Midbrain (tissue), 1 donor: ENCODE measurements at regions not wholly inside any gene's neighbourhood (a gene's known extent, or its start where the extent isn't known, plus 50 kb on each side); places are given as distances from the start of the nearest gene placed in this dataset.

Experiments used
- DNase-seq: peaks from one replicate; lab custom pipeline; 2025; lab: John Stamatoyannopoulos, UW

DNA sequence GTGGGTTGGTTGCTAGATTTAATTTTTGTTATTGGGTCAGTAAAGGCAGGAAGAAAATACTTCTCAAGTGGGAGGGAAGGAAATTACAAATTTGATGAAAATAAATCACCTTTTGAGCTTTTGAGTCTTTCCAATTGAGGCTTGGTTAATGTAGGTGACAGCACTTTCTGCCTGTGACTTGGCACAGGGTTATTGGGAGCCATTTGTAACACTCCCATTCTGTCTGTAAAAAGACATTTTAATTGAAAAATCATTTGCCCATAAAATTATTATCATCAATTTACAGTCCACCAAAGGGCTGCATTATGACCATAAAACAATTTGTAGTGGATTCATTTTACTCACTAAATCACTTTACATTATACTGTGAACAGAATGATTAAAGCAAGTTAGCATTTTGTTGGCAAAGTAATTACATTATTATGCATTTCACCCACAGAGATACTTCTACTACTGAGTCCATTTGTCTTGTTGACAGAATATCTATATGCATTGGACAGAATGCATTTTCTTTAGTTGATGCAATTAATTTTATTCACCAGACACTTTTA is 974.6 kb downstream of the UQCRFS1 start:
- no peak for DNase-seq

DNA sequence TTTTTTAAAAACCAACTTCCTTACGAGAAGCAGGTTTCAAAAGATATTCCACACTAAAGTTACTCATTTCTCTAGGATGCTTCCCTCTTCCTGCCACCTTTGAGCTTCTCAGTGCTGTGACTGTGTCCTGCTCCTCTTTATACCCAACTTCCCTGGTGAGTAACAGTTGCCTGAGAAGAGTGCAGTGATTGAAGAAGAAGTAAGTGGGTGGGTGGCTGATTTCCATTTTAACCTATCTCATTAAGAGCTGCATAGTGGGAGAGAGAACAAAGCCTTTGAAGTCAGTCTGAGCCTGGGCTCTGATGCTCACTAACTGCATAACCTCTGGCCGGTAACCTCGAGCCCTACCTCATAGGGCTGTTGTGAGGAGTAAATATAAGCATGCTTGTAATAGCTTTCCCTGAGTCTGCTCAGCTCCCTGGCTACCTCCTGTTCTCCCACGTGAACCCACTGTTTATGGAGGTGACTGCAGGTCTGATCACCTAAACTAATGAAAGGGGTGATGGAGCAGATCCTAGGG is 977.3 kb downstream of the UQCRFS1 start:
- DNase-seq = no peak

DNA sequence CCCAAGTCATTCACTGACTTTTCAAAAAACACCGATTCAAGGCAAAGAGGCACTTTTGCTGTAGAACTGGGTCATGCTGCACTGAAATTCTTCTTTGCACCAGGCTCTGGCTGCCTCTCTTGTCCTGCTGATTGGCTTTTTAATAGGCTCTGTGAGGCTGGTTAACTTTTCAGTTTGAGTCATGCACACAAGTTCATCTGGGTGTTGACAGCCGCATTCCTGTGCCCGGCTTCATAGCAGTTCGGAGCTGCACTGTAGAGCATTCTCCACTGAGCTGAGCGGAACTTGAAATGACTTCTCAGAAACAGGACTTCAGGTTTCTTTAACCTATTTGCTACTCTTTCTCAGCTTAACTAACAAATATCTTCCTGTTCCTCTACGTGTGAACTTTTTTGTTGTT is 978.3 kb downstream of the UQCRFS1 start:
- DNase-seq = no peak

DNA sequence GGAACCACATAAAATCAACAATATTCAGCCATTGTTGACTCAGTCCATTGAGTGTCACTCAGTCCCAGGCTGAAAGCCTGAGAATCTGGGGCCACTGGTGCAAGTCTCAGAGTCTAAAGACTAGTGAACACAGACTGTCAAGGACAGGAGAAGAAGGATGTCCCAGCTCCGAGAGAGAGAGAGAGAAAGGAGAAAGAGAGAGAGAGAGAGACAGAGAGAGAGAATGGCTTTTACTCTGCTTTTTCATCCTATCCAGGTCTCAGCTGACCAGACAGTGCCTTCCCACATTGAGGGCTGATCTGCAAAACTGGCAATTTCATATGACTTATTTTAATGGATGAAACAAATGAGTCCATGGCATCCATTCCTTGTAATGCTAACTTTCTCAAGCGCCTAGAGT is 984.1 kb downstream of the UQCRFS1 start:
- DNase-seq = no peak

- DNase-seq = no peak
Observed at GRCh38 chr19:28224441-28224840, 988.5 kb downstream of the UQCRFS1 start.

DNA sequence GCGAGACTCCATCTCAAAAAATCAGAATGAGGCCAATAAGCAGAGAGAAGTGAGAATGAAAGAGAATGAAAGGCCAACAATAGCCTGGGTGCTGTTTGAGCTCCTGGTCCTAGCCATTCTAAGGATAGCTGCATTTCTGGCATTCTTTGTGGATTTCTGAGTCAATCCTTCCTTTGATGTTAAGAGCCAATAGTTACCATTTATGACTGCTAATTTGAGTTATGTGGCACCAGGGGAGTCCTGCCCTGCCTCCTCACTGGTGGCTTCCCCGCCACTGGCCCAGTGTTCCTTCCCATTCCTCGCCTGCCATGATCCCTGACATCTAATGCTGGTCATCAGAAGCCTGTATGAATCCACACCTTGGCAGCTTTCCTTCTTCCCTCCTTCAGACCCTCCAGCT is 991.2 kb downstream of the UQCRFS1 start:
- DNase-seq = no peak

GRCh38 chr19:28218728-28219127 is 994.2 kb downstream of the UQCRFS1 start:
- DNase-seq = no peak

DNA sequence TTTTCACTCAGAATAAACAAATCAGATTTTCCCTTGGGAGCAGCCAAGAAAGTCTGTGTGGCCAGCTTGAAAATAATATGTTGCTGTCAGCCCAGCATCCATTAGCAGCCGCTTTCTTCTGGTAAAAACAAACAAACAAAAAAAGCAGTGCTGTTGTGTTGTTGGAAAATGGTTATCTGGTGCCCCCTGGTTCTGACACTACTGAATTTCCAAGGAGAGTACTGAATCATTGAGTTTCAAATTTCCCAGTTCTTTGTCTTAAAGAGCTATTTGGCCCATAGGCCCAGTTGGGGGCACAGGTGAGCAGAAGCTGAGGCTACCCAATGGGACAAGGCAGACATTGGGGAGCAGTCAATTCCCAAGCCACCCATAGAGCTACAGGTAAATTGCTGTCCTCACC is 995.9 kb downstream of the UQCRFS1 start:
- no peak for DNase-seq

GRCh38 chr19:28213470-28214082 is 999.4 kb downstream of the UQCRFS1 start:
- DNase-seq = no peak

DNA sequence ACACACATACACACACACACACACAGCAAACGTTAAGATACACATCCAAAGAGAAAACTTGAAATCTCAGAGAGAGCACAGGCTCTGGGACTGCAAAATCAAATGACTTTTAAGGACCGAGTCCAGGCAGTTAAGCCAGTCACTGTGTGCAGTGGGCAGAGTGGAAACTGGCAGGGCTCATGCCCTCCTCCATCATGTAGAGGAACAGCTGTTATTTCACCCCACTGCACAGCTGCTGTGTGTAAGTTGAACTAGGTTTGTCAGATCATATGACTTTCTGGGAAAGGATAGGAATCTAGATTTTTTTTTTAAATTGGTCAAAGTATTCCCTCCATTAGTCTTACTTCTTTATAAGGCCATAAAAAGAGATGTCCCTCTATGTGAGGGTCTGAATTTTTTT is 1002.1 kb downstream of the UQCRFS1 start:
- no peak for DNase-seq

GRCh38 chr19:28208745-28209144 is 1004.2 kb downstream of the UQCRFS1 start:
- DNase-seq = no peak

DNA sequence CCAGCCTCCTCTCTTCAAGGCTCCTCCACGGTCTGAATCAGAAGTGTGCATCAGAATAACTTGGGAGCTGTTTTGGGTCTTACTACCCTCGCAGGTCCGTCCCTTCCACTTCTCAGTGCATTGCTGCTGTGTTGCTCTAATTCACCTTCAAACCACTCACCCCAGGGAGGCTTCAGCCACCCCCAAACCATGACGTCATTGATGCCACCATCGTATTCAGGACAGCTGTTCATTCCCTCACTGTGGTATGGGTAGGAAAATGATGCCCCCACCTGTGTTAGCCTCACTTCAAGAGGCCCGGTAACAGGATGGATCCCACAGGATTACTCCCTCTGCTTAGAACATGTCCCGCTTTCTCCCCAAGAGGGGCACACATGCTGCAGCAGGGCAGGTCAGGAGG is 1005.7 kb downstream of the UQCRFS1 start:
- DNase-seq = no peak

- no peak for DNase-seq
Observed at GRCh38 chr19:28201462-28201943, 1011.4 kb downstream of the UQCRFS1 start.

DNA sequence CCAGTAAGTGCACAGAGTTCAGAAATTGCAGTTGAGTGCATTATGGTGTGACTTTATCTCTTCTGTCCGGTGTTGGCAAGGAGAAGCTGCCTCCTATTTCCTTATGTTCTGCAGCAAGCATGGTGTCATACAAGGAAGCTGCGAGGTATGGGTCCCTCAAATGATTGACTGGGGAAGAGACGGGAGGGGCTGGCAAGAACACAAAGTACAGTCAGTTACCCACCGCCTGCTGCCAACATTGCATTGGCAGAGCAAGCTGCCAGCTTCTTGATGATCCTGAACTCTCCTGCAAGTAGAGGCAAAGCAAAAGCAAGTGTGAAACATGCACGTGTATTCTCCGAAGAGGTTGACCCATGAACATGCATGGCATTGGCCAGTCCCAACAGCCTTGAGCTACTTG is 1013.6 kb downstream of the UQCRFS1 start:
- no peak for DNase-seq

- DNase-seq = no peak
Observed at GRCh38 chr19:28196961-28197360, 1016.0 kb downstream of the UQCRFS1 start.

- DNase-seq = no peak
Observed at GRCh38 chr19:28196101-28196500, 1016.9 kb downstream of the UQCRFS1 start.

- no peak for DNase-seq
Observed at GRCh38 chr19:28185646-28186045, 1027.3 kb downstream of the UQCRFS1 start.

GRCh38 chr19:28184997-28185396 is 1028.0 kb downstream of the UQCRFS1 start:
- DNase-seq = no peak

GRCh38 chr19:28176193-28176592 is 1036.8 kb downstream of the UQCRFS1 start:
- no peak for DNase-seq

DNA sequence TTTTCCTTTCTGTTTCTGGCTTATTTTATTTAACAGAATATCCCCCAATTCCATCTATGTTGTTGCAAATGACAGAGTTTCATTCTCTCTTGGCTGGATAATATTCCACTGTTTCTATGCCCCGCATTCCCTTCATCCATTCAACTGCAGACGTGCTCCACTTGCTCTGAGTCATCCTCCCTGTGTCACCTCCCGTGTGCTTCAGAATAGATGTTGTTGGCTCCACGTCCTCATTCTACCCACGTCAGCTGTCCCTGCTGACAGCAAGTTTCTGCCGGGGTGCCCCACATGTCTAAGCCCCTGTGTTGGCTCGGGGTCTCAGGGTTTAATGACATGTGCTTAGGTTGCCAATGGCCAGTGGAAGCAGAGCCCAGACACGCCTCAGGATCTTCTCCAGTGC is 1041.0 kb downstream of the UQCRFS1 start:
- DNase-seq = no peak

GRCh38 chr19:28170066-28170465 is 1042.9 kb downstream of the UQCRFS1 start:
- no peak for DNase-seq

DNA sequence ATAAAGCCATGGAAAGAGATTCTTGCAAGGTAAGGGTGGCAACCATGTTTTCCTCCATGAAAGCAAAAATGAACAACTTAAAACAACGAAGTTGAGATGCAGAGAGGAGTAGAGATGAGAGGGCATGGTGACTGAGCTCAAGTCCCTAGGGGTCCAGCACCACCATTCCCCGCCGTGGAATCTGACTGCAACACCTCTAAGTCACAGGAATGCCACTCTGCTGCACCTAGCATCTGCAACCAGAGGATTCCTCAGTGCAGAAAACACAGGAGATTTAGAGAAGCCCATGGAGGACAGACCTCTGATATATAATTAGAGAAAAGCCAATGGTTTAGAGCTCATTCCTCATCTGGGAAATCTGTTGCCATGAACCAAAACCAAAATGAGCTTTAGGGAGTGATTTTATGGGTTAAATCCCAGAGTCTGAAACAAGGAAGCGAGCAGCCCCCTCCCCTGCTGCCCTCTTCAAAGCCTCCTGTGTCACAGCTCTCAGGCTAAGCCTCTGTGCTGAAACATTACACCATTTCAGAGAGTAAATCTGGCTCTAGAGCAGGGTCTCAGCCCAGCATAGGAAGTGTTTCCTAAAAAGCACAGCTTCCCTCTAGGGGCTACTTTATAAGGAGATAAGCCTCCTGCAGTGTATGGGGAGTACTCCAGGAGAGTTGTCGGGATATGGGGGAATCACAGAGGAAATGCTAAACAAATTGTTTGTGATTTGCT is 1043.6 kb downstream of the UQCRFS1 start:
- no peak for DNase-seq

GRCh38 chr19:28168557-28168956 is 1044.4 kb downstream of the UQCRFS1 start:
- DNase-seq = no peak
